CD4-positive, alpha-beta T cell treated with Interleukin-15 for 1 hour (primary cell): ENCODE measurements at regions not wholly inside any gene's neighbourhood (a gene's known extent, or its start where the extent isn't known, plus 50 kb on each side); places are given as distances from the start of the nearest gene placed in this dataset.
A peak's percentile ranks its signal among the peaks of the same experiment; 100 is the strongest.

ENCODE experiments used
- DNase-seq: peaks from one replicate; pipeline ENCODE4 v3.0.0-alpha.2; 2020

- DNase-seq = no peak
Measured at GRCh38 chr3:116767726-116768125, 58.1 kb downstream of the TUSC7 start.

GRCh38 chr3:116770815-116771450, 61.4 kb downstream of the TUSC7 start:
- peak; percentile 20 for DNase-seq

- DNase-seq = no peak
Measured at GRCh38 chr3:116776880-116777785, 67.6 kb downstream of the TUSC7 start.

GRCh38 chr3:116785226-116785625, 75.6 kb downstream of the TUSC7 start:
- no peak for DNase-seq

GRCh38 chr3:116802651-116803050, 93.1 kb downstream of the TUSC7 start:
- no peak for DNase-seq

- no peak for DNase-seq
Measured at GRCh38 chr3:116806351-116806750, 96.8 kb downstream of the TUSC7 start.

- no peak for DNase-seq
Measured at GRCh38 chr3:116808725-116809124, 99.1 kb downstream of the TUSC7 start.

- no peak for DNase-seq
Measured at GRCh38 chr3:116809208-116809607, 99.6 kb downstream of the TUSC7 start.

GRCh38 chr3:116811754-116812153, 102.2 kb downstream of the TUSC7 start:
- DNase-seq = no peak

GRCh38 chr3:116812949-116813348, 103.4 kb downstream of the TUSC7 start:
- no peak for DNase-seq

GRCh38 chr3:116815321-116815720, 105.7 kb downstream of the TUSC7 start:
- DNase-seq = no peak

- DNase-seq = no peak
Measured at GRCh38 chr3:116815831-116816588, 106.4 kb downstream of the TUSC7 start.

GRCh38 chr3:116821371-116821770, 111.8 kb downstream of the TUSC7 start:
- no peak for DNase-seq

GRCh38 chr3:116824208-116824607, 114.6 kb downstream of the TUSC7 start:
- no peak for DNase-seq

- DNase-seq = no peak
Measured at GRCh38 chr3:116833202-116833601, 123.6 kb downstream of the TUSC7 start.

GRCh38 chr3:116834816-116835215, 125.2 kb downstream of the TUSC7 start:
- DNase-seq = no peak

GRCh38 chr3:116835658-116836057, 126.1 kb downstream of the TUSC7 start:
- DNase-seq = no peak

GRCh38 chr3:116836286-116836685, 126.7 kb downstream of the TUSC7 start:
- DNase-seq = no peak

GRCh38 chr3:116837483-116837882, 127.9 kb downstream of the TUSC7 start:
- DNase-seq = no peak

GRCh38 chr3:116841003-116841735, 131.6 kb downstream of the TUSC7 start:
- no peak for DNase-seq

GRCh38 chr3:116842254-116842957, 132.8 kb downstream of the TUSC7 start:
- DNase-seq = no peak

- DNase-seq = no peak
Measured at GRCh38 chr3:116848248-116848829, 138.8 kb downstream of the TUSC7 start.
